OCI-LY1 (cell line): ENCODE measurements at regions not wholly inside any gene's neighbourhood (a gene's known extent, or its start where the extent isn't known, plus 50 kb on each side); places are given as distances from the start of the nearest gene placed in this dataset.

Experiments used
- H2AFZ ChIP-seq: fragments of 200-600 bp; sonication (generic), shearing (Covaris generic); 2 replicates; pipeline ENCODE4 v1.6.0; 2014; ENCODE audit warnings: antibody characterized with exemption, mild to moderate bottlenecking, low read length
- H3F3A ChIP-seq: fragments of 200-600 bp; sonication (generic), shearing (Covaris generic); 2 replicates; pipeline ENCODE4 v1.6.0; 2014; ENCODE audit warnings: mild to moderate bottlenecking, antibody characterized with exemption, low read length, moderate library complexity; ENCODE audit not compliant: insufficient read depth
- H3K27ac ChIP-seq: fragments of 200-600 bp; sonication (generic); 2 replicates; pipeline ENCODE4 v1.5.1; 2014; ENCODE audit warnings: low read length, mixed run types, mild to moderate bottlenecking, low read depth; ENCODE audit not compliant: poor library complexity, severe bottlenecking
- H3K27me3 ChIP-seq: fragments of 200-600 bp; sonication (generic); 2 replicates; pipeline ENCODE4 v1.6.0; 2014; ENCODE audit warnings: antibody characterized with exemption, mild to moderate bottlenecking, low read length, moderate library complexity; ENCODE audit not compliant: insufficient read depth
- H3K36me3 ChIP-seq: fragments of 200-600 bp; sonication (generic); 2 replicates; pipeline ENCODE4 v1.6.1; 2014; ENCODE audit warnings: mild to moderate bottlenecking, antibody characterized with exemption, low read length, moderate library complexity, mixed read lengths; ENCODE audit not compliant: insufficient read depth
- H3K4me1 ChIP-seq: fragments of 200-600 bp; sonication (generic); 2 replicates; pipeline ENCODE4 v1.5.1; 2014; ENCODE audit warnings: mild to moderate bottlenecking, low read length, moderate library complexity; ENCODE audit not compliant: insufficient read depth, severe bottlenecking
- H3K4me2 ChIP-seq: fragments of 200-600 bp; sonication (generic), shearing (Covaris generic); 2 replicates; pipeline ENCODE4 v1.6.1; 2014; ENCODE audit warnings: low read length
- H3K4me3 ChIP-seq: fragments of 200-600 bp; sonication (generic); 2 replicates; pipeline ENCODE4 v1.5.1; 2014; ENCODE audit warnings: low read length, low read depth, mild to moderate bottlenecking, mixed read lengths; ENCODE audit not compliant: poor library complexity, severe bottlenecking
- H3K79me2 ChIP-seq: fragments of 200-600 bp; shearing (Covaris generic); 2 replicates; pipeline ENCODE4 v1.6.1; 2016; ENCODE audit warnings: mixed run types, low read length, mixed read lengths; ENCODE audit not compliant: insufficient read depth
- H3K9ac ChIP-seq: fragments of 200-600 bp; sonication (generic), shearing (Covaris generic); 2 replicates; pipeline ENCODE4 v1.6.1; 2014; ENCODE audit warnings: mild to moderate bottlenecking, low read length, mixed read lengths
- H3K9me2 ChIP-seq: fragments of 200-600 bp; sonication (generic), shearing (Covaris generic); 2 replicates; pipeline ENCODE4 v1.6.1; 2014; ENCODE audit warnings: low read depth, mild to moderate bottlenecking, low read length, mixed read lengths
- H3K9me3 ChIP-seq: fragments of 200-600 bp; shearing (Covaris generic); 2 replicates; pipeline ENCODE4 v1.6.1; 2014; ENCODE audit warnings: low read length, mixed read lengths
- H4K20me1 ChIP-seq: fragments of 200-600 bp; sonication (generic), shearing (Covaris generic); 2 replicates; pipeline ENCODE4 v1.6.0; 2016; ENCODE audit warnings: mild to moderate bottlenecking, low read length; ENCODE audit not compliant: insufficient read depth
- CTCF ChIP-seq: fragments of 200-600 bp; sonication (generic), shearing (Covaris generic); IDR thresholded peaks from 2 replicates; pipeline ENCODE4 v1.5.1; 2017; ENCODE audit warnings: mild to moderate bottlenecking, antibody characterized with exemption, low read length, moderate library complexity, mixed read lengths
- EZH2 ChIP-seq: fragments of 200-600 bp; sonication (generic), shearing (Covaris generic); IDR thresholded peaks from 2 replicates; pipeline ENCODE4 v1.8.0; 2017; ENCODE audit warnings: borderline replicate concordance, mixed run types, mild to moderate bottlenecking, antibody characterized with exemption, low read length, moderate library complexity, mixed read lengths

DNA sequence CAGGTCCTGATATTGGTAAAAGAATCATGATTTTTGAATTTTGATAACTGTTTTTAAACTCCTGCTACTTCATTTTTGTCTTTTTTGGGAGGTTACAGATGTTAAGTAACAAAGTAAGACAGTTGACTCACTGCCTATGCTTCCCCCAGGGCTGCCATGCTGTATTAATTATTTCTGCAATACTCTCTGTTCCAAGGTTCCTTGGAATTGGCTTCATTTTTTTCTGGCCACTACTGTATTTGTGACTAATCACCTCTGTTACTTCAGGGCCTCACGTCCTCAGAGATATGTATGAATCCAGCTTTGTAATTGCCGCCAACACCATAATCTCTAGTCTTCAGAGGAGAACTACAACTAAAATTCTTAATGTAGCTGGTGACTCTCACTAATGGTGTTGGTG is 1729.3 kb downstream of the C4orf33 start:
- H2AFZ ChIP-seq = no peak overlapping the region
- TF ChIP-seq CTCF (no peak), EZH2 (no peak)

GRCh38 chr4:130850019-130850524 is 1754.1 kb downstream of the C4orf33 start:
- no peaks in the 10 kb centered on the region for H3K9me2 ChIP-seq
- peaks cover 3% of the 10 kb centered on the region for H3K4me1 ChIP-seq
- peak overlapping the region; percentile 91 for H2AFZ ChIP-seq
- H3K4me2 ChIP-seq = no peak overlapping the region
- H3K36me3 ChIP-seq = no peaks in the 10 kb centered on the region
- no peaks in the 10 kb centered on the region for H3K79me2 ChIP-seq
- H4K20me1 ChIP-seq = no peaks in the 10 kb centered on the region
- H3K9me3 ChIP-seq = no peaks in the 10 kb centered on the region
- H3K9ac ChIP-seq = no peak overlapping the region
- H3K27ac ChIP-seq = no peak overlapping the region
- TF ChIP-seq EZH2 (no peak), CTCF (no peak)
- no peak overlapping the region for H3K4me3 ChIP-seq
- no peaks in the 10 kb centered on the region for H3K27me3 ChIP-seq
- no peaks in the 10 kb centered on the region for H3F3A ChIP-seq

More for the DNA sequence above, 1729.3 kb downstream of the C4orf33 start:
- Histone ChIP-seq H3K27ac (no peak overlapping the region), H3K4me3 (no peak overlapping the region), H3K9me3 (peaks cover 3% of the 10 kb centered on the region; the same call in 1 of the 2 replicates), H3K9me2 (no peaks in the 10 kb centered on the region), H3K36me3 (no peaks in the 10 kb centered on the region), H3K4me2 (no peak overlapping the region), H3K9ac (no peak overlapping the region), H3K4me1 (peaks cover 7% of the 10 kb centered on the region), H3K79me2 (no peaks in the 10 kb centered on the region), H4K20me1 (no peaks in the 10 kb centered on the region), H3F3A (no peaks in the 10 kb centered on the region), H3K27me3 (no peaks in the 10 kb centered on the region)

DNA sequence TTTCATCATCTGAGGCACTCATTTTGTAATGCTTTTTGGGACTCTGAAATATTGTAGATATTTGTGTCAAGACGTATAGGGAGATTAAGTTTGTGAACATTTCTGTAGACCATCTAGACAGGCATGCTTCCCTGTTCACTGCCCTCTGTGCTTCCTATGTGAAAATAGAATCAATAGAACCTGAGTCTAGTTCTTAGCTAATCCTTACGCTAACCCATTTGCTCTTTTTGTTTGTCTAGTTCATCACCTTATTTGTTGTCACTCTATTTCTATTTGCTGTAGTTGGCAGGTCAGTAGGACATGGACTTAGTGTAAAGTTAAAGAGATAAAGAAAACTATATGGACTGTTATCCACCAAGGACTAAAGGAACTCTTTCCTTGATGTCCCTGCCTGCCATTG is 1755.2 kb downstream of the C4orf33 start:
- Histone ChIP-seq H2AFZ (no peak overlapping the region), H3K4me3 (no peak overlapping the region), H3K4me2 (no peak overlapping the region), H3K9ac (no peak overlapping the region), H3K27me3 (no peaks in the 10 kb centered on the region), H4K20me1 (no peaks in the 10 kb centered on the region), H3K27ac (no peak overlapping the region), H3K79me2 (no peaks in the 10 kb centered on the region), H3F3A (no peaks in the 10 kb centered on the region), H3K9me3 (no peaks in the 10 kb centered on the region), H3K4me1 (peaks cover 3% of the 10 kb centered on the region), H3K36me3 (no peaks in the 10 kb centered on the region), H3K9me2 (no peaks in the 10 kb centered on the region)
- TF ChIP-seq CTCF = no peak
- TF ChIP-seq EZH2 = no peak
